HUES6 (cell line): ENCODE measurements at regions not wholly inside any gene's neighbourhood (a gene's known extent, or its start where the extent isn't known, plus 50 kb on each side); places are given as distances from the start of the nearest gene placed in this dataset.

Source experiments
- H3K27ac ChIP-seq: 2 replicates; pipeline ENCODE4 v1.7.0; 2013; ENCODE audit warnings: low read depth, mild to moderate bottlenecking, low read length, inconsistent platforms
- H3K27me3 ChIP-seq: 2 replicates; pipeline ENCODE4 v1.6.1; 2013; ENCODE audit warnings: low read length; ENCODE audit not compliant: control insufficient read depth, insufficient read depth
- H3K36me3 ChIP-seq: 2 replicates; pipeline ENCODE4 v1.6.1; 2013; ENCODE audit warnings: low read length; ENCODE audit not compliant: control insufficient read depth, insufficient read depth
- H3K4me1 ChIP-seq: 2 replicates; pipeline ENCODE4 v1.6.1; 2013; ENCODE audit warnings: low read length; ENCODE audit not compliant: control insufficient read depth, insufficient read depth
- H3K4me3 ChIP-seq: 2 replicates; pipeline ENCODE4 v1.5.1; 2013; ENCODE audit warnings: low read depth, low read length
- H3K9ac ChIP-seq: one replicate; pipeline ENCODE4 v1.6.1; 2013; ENCODE audit warnings: mild to moderate bottlenecking, low read length
- H3K9me3 ChIP-seq: 2 replicates; pipeline ENCODE4 v1.6.1; 2013; ENCODE audit warnings: low read depth, low read length; ENCODE audit not compliant: control insufficient read depth, insufficient read depth

- no peak overlapping the region for H3K9ac ChIP-seq
- no peak overlapping the region for H3K27ac ChIP-seq
- no peaks in the 10 kb centered on the region for H3K27me3 ChIP-seq
- no peak overlapping the region for H3K4me3 ChIP-seq
- H3K9me3 ChIP-seq: no peaks in the 10 kb centered on the region
- H3K4me1 ChIP-seq: no peaks in the 10 kb centered on the region
- H3K36me3 ChIP-seq: no peaks in the 10 kb centered on the region
Measured at GRCh38 chr2:18161681-18162080, 283.2 kb downstream of the KCNS3 start.

- Histone ChIP-seq H3K4me3 (no peak overlapping the region), H3K27ac (no peak overlapping the region), H3K9ac (no peak overlapping the region)
Measured at GRCh38 chr2:18159896-18160295, 281.4 kb downstream of the KCNS3 start.

GRCh38 chr2:18156421-18156820 lies 278.0 kb downstream of the KCNS3 start:
- Histone ChIP-seq H3K27me3 (no peaks in the 10 kb centered on the region), H3K27ac (no peak overlapping the region), H3K36me3 (no peaks in the 10 kb centered on the region), H3K4me1 (no peaks in the 10 kb centered on the region), H3K9me3 (no peaks in the 10 kb centered on the region), H3K9ac (no peak overlapping the region), H3K4me3 (no peak overlapping the region)

More at GRCh38 chr2:18159896-18160295, 281.4 kb downstream of the KCNS3 start:
- Histone ChIP-seq H3K9me3 (no peaks in the 10 kb centered on the region), H3K27me3 (no peaks in the 10 kb centered on the region), H3K36me3 (no peaks in the 10 kb centered on the region), H3K4me1 (no peaks in the 10 kb centered on the region)

- no peaks in the 10 kb centered on the region for H3K27me3 ChIP-seq
- H3K9me3 ChIP-seq: no peaks in the 10 kb centered on the region
- H3K4me1 ChIP-seq: no peaks in the 10 kb centered on the region
- no peak overlapping the region for H3K9ac ChIP-seq
- H3K27ac ChIP-seq: no peak overlapping the region
- H3K4me3 ChIP-seq: no peak overlapping the region
- H3K36me3 ChIP-seq: no peaks in the 10 kb centered on the region
Measured at GRCh38 chr2:18156002-18156401, 277.5 kb downstream of the KCNS3 start.

GRCh38 chr2:18154812-18155211 lies 276.3 kb downstream of the KCNS3 start:
- H3K9ac ChIP-seq: no peak overlapping the region
- no peaks in the 10 kb centered on the region for H3K4me1 ChIP-seq
- H3K27ac ChIP-seq: no peak overlapping the region
- no peaks in the 10 kb centered on the region for H3K36me3 ChIP-seq
- H3K9me3 ChIP-seq: no peaks in the 10 kb centered on the region
- no peak overlapping the region for H3K4me3 ChIP-seq
- H3K27me3 ChIP-seq: no peaks in the 10 kb centered on the region

- Histone ChIP-seq H3K9ac (no peak overlapping the region), H3K4me3 (no peak overlapping the region), H3K9me3 (no peaks in the 10 kb centered on the region), H3K27me3 (no peaks in the 10 kb centered on the region), H3K36me3 (no peaks in the 10 kb centered on the region), H3K27ac (no peak overlapping the region), H3K4me1 (no peaks in the 10 kb centered on the region)
Measured at GRCh38 chr2:18154259-18154658, 275.8 kb downstream of the KCNS3 start.

GRCh38 chr2:18153741-18154140 lies 275.3 kb downstream of the KCNS3 start:
- Histone ChIP-seq H3K27me3 (no peaks in the 10 kb centered on the region), H3K4me1 (no peaks in the 10 kb centered on the region), H3K9me3 (no peaks in the 10 kb centered on the region), H3K9ac (no peak overlapping the region), H3K36me3 (no peaks in the 10 kb centered on the region), H3K27ac (no peak overlapping the region), H3K4me3 (no peak overlapping the region)

- H3K9ac ChIP-seq: no peak overlapping the region
- no peak overlapping the region for H3K4me3 ChIP-seq
- H3K36me3 ChIP-seq: no peaks in the 10 kb centered on the region
- H3K9me3 ChIP-seq: no peaks in the 10 kb centered on the region
- no peaks in the 10 kb centered on the region for H3K4me1 ChIP-seq
- no peak overlapping the region for H3K27ac ChIP-seq
- no peaks in the 10 kb centered on the region for H3K27me3 ChIP-seq
Measured at GRCh38 chr2:18151237-18151636, 272.8 kb downstream of the KCNS3 start.

GRCh38 chr2:18149660-18150246 lies 271.3 kb downstream of the KCNS3 start:
- Histone ChIP-seq H3K4me1 (no peaks in the 10 kb centered on the region), H3K36me3 (no peaks in the 10 kb centered on the region), H3K27ac (no peak overlapping the region), H3K4me3 (no peak overlapping the region), H3K9ac (no peak overlapping the region), H3K27me3 (no peaks in the 10 kb centered on the region), H3K9me3 (no peaks in the 10 kb centered on the region)

- Histone ChIP-seq H3K9me3 (no peaks in the 10 kb centered on the region), H3K9ac (no peak overlapping the region), H3K27me3 (no peaks in the 10 kb centered on the region; the same call in 1 of the 2 replicates), H3K4me3 (no peak overlapping the region), H3K36me3 (no peaks in the 10 kb centered on the region), H3K27ac (no peak overlapping the region), H3K4me1 (no peaks in the 10 kb centered on the region)
Measured at GRCh38 chr2:18136881-18137475, 258.5 kb downstream of the KCNS3 start.

- Histone ChIP-seq H3K4me1 (no peaks in the 10 kb centered on the region), H3K4me3 (no peak overlapping the region), H3K27ac (no peak overlapping the region), H3K27me3 (no peaks in the 10 kb centered on the region; the same call in 1 of the 2 replicates), H3K9me3 (no peaks in the 10 kb centered on the region), H3K9ac (no peak overlapping the region), H3K36me3 (no peaks in the 10 kb centered on the region)
Measured at GRCh38 chr2:18133310-18133709, 254.8 kb downstream of the KCNS3 start.
